ENCODE measurements at regions not wholly inside any gene's neighbourhood (a gene's known extent, or its start where the extent isn't known, plus 50 kb on each side); places are given as distances from the start of the nearest gene placed in this dataset.

DNA sequence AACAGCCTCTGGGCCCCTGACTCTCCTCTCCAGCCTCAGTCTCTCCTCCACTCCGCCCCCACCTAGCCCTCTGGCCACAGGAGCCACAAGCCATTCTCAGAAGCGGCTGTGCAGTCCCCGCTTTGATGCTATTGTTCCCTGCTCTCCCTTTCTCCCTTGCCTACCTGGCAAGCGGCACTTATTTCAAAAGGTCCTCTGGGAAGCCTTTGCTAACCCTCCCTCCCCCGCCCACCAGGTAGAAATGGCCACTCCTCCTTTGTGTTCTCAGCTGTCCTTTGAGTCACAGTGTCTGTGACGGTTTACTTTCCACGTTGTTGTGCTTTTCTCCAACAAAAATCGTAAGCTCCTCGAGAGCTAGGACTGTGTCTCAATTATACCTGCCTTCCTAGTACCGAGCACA lies 338.4 kb upstream of the PROX1 start:
- TF ChIP-seq POLR2A (IDR thresholded peaks at IDR 0.05; ENCODE audit: low read depth, low read length) = no peak
- no peak for TF ChIP-seq POLR2AphosphoS5 (IDR thresholded peaks at IDR 0.05; ENCODE audit: low read depth, low read length)
- TF ChIP-seq TAF1 (IDR thresholded peaks at IDR 0.05; ENCODE audit: borderline replicate concordance, low read depth, low read length) = no peak

All from GM12892 (cell line).